OCI-LY7 (cell line): ENCODE measurements at regions not wholly inside any gene's neighbourhood (a gene's known extent, or its start where the extent isn't known, plus 50 kb on each side); places are given as distances from the start of the nearest gene placed in this dataset.

Source experiments
- BruUV-seq: library from RNA; stranded (reverse); fragments of 400-500 nt; replicated peaks from 2 replicates; lab custom pipeline; 2021; lab: Mats Ljungman, UMichigan
- CTCF ChIA-PET: fragments of 300-600 bp; sonication (Branson Sonifier 250); formaldehyde crosslinking; loops from one replicate; lab custom pipeline; 2022; ENCODE audit warnings: antibody characterized with exemption; ENCODE audit not compliant: unreplicated experiment; lab: Charles Lee
- POLR2A ChIA-PET: fragments of 300-600 bp; sonication (Branson Sonifier 250); formaldehyde crosslinking; loops from one replicate; lab custom pipeline; 2022; ENCODE audit warnings: antibody characterized with exemption; lab: Charles Lee
- DNase-seq: peaks from one replicate; pipeline ENCODE4 v3.0.0-alpha.2; 2015; ENCODE audit warnings: low spot score
- H2AFZ ChIP-seq: fragments of 200-600 bp; sonication (generic), shearing (Covaris generic); 2 replicates; pipeline ENCODE4 v1.6.1; 2014; ENCODE audit warnings: mild to moderate bottlenecking, antibody characterized with exemption, low read length, moderate library complexity
- H3K27ac ChIP-seq: fragments of 200-600 bp; sonication (generic); 2 replicates; pipeline ENCODE4 v1.5.1; 2014; ENCODE audit warnings: mixed run types, low read depth, mild to moderate bottlenecking, moderate library complexity, low read length, inconsistent platforms; ENCODE audit not compliant: poor library complexity, severe bottlenecking
- H3K36me3 ChIP-seq: fragments of 200-600 bp; sonication (generic); 2 replicates; pipeline ENCODE4 v1.6.1; 2014; ENCODE audit warnings: mild to moderate bottlenecking, antibody characterized with exemption, low read length, moderate library complexity, mixed read lengths; ENCODE audit not compliant: insufficient read depth
- H3K4me1 ChIP-seq: fragments of 200-600 bp; sonication (generic); 2 replicates; pipeline ENCODE4 v1.5.1; 2014; ENCODE audit warnings: mild to moderate bottlenecking, low read length; ENCODE audit not compliant: insufficient read depth, poor library complexity, severe bottlenecking
- H3K4me2 ChIP-seq: fragments of 200-600 bp; sonication (generic); 2 replicates; pipeline ENCODE4 v1.6.1; 2014; ENCODE audit warnings: mild to moderate bottlenecking, low read length
- H3K4me3 ChIP-seq: fragments of 200-600 bp; sonication (generic); 2 replicates; pipeline ENCODE4 v1.5.1; 2014; ENCODE audit warnings: mild to moderate bottlenecking, low read depth, low read length; ENCODE audit not compliant: poor library complexity, severe bottlenecking
- H3K79me2 ChIP-seq: fragments of 200-600 bp; sonication (generic); 2 replicates; pipeline ENCODE4 v1.6.1; 2016; ENCODE audit warnings: low read depth, mild to moderate bottlenecking, low read length, moderate library complexity, mixed read lengths; ENCODE audit not compliant: insufficient read depth
- H3K9me2 ChIP-seq: fragments of 200-600 bp; sonication (generic); 2 replicates; pipeline ENCODE4 v1.6.1; 2016; ENCODE audit warnings: mild to moderate bottlenecking, low read length, mixed read lengths; ENCODE audit not compliant: insufficient read depth
- H3K9me3 ChIP-seq: fragments of 200-600 bp; sonication (generic); 2 replicates; pipeline ENCODE4 v1.6.1; 2014; ENCODE audit warnings: mild to moderate bottlenecking, mixed run types, low read length, mixed read lengths
- H4K20me1 ChIP-seq: fragments of 200-600 bp; sonication (generic); 2 replicates; pipeline ENCODE4 v1.6.1; 2014; ENCODE audit warnings: mild to moderate bottlenecking, antibody characterized with exemption, low read length, moderate library complexity, mixed read lengths; ENCODE audit not compliant: insufficient read depth
- EZH2phosphoT487 ChIP-seq: fragments of 200-600 bp; sonication (generic); IDR thresholded peaks from 2 replicates; pipeline ENCODE4 v1.6.1; 2018; ENCODE audit warnings: low read depth, borderline replicate concordance, mild to moderate bottlenecking, mixed run types, antibody characterized with exemption, low read length, moderate library complexity, mixed read lengths
- intact Hi-C: fragments of 100-400 bp; cut with micrococcal nuclease; formaldehyde crosslinking; loops from one replicate; pipeline ENCODE4 v1.10.0; 2022; ENCODE audit not compliant: unreplicated experiment
- TF ChIP-seq, protein P1 (sequence below): fragments of 200-600 bp; sonication (generic); conservative IDR thresholded peaks from 2 replicates; pipeline ENCODE4 v1.5.1; 2014; ENCODE audit warnings: mild to moderate bottlenecking, antibody characterized with exemption, low read length, moderate library complexity, mixed read lengths

DNA sequence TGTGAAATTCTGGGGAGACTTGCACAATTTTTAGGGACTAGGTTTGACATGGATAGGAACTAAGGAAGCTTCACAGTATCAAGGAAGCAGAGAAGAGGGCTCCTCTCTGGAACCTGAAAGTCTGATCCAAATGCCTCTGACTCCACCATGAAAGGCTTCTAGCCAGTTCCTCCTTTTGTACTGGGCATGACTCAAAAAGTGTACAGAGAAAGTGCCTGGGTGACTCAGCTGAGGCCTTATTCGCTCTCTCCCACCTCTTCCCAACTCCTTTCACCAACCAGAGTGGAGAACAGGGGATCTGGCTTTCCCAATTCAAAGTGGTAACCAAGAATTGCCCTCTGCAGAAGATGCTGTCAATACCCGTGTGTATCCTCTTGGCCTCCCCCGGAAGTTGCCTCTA lies 342.9 kb upstream of the PROK2 start:
- H3K9me2 ChIP-seq = no peaks in the 10 kb centered on the region
- POLR2A ChIA-PET = interaction anchor here (1.1 to 4.0 kb wide), 2 partner anchors 9 to 26 kb away, joined by 4 to 10 read pairs; no protein-coding TSS in a partner anchor
- no peak for DNase-seq
- no peak overlapping the region for H2AFZ ChIP-seq
- H3K9me3 ChIP-seq = no peaks in the 10 kb centered on the region
- no peak overlapping the region for H3K4me2 ChIP-seq
- BruUV-seq = no TSS peak
- intact Hi-C loops = no loop called here
- H3K27ac ChIP-seq = no peak overlapping the region
- no peak for TF ChIP-seq EZH2phosphoT487
- TF ChIP-seq, protein P1, sequence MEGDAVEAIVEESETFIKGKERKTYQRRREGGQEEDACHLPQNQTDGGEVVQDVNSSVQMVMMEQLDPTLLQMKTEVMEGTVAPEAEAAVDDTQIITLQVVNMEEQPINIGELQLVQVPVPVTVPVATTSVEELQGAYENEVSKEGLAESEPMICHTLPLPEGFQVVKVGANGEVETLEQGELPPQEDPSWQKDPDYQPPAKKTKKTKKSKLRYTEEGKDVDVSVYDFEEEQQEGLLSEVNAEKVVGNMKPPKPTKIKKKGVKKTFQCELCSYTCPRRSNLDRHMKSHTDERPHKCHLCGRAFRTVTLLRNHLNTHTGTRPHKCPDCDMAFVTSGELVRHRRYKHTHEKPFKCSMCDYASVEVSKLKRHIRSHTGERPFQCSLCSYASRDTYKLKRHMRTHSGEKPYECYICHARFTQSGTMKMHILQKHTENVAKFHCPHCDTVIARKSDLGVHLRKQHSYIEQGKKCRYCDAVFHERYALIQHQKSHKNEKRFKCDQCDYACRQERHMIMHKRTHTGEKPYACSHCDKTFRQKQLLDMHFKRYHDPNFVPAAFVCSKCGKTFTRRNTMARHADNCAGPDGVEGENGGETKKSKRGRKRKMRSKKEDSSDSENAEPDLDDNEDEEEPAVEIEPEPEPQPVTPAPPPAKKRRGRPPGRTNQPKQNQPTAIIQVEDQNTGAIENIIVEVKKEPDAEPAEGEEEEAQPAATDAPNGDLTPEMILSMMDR = no peak
- no peaks in the 10 kb centered on the region for H3K79me2 ChIP-seq
- no peak overlapping the region for H3K4me3 ChIP-seq
- peaks cover 5% of the 10 kb centered on the region for H3K4me1 ChIP-seq
- no peaks in the 10 kb centered on the region for H3K36me3 ChIP-seq
- H4K20me1 ChIP-seq = no peaks in the 10 kb centered on the region
- CTCF ChIA-PET = no interaction called here

DNA sequence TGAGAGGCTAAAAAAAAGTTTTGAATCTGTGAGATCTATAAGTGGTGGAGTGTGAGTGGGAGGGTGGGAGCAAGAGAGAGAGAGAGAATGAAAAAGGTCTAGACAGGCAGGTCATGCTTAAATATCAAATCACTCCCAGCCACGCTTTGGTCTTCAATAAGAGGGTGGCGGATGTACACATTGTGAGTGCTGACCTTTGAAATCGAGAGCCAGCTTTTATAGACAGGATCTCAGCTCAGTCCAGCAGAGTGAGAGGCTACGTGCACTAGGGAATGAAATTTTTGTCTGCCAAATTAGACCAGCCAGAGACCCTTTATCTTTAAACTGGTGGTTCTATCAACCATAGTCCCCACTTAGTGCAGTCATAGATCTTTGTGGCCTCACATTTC lies 342.3 kb upstream of the PROK2 start:
- Histone ChIP-seq H3K4me2 (no peak overlapping the region), H3K4me3 (no peak overlapping the region), H3K4me1 (peaks cover 5% of the 10 kb centered on the region), H3K79me2 (no peaks in the 10 kb centered on the region), H3K27ac (no peak overlapping the region), H2AFZ (no peak overlapping the region), H3K36me3 (no peaks in the 10 kb centered on the region), H4K20me1 (no peaks in the 10 kb centered on the region), H3K9me2 (no peaks in the 10 kb centered on the region), H3K9me3 (no peaks in the 10 kb centered on the region)
- POLR2A ChIA-PET = interaction anchor here (1.1 to 4.0 kb wide), 2 partner anchors 9 to 26 kb away, joined by 4 to 10 read pairs; no protein-coding TSS in a partner anchor
- no TSS peak for BruUV-seq
- CTCF ChIA-PET = no interaction called here
- TF ChIP-seq EZH2phosphoT487 = no peak
- TF ChIP-seq, protein P1 = no peak
- intact Hi-C loops = no loop called here
- no peak for DNase-seq

DNA sequence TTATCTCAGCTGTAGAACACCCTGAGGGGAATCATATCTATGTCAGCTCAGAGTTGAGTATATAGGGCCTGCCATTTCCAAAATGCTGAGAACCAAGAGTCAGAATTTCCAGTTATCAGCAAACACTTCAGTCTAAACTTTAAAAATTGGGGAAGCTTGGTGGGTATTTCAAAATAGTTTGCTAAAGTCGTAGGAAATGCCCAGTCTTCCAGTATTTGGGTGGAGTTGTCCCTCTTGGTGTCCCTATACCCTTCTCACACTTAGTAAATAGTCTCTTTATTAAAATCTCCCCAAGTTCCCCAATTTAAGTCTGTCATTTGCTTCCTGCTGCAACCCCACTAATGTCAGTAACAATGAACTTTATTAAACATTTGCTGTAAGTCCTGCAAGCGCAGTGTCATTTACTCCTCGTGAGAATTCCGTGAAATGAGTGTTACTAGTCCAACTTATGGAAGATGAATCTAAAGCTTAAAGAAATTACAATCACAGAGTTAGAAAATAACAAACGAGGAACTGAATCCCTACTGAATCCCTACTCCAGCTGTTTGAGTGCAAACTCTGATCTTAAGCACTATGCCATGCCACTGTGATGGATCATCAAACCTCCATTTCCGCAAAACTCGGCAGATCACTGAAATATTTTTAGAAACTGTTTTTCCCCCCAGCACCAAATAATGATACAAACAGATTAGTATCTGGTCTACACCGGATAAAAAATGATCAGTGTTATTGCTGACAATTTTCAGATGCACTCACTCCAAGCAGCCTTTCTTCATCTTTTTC lies 341.7 kb upstream of the PROK2 start:
- H3K79me2 ChIP-seq = no peaks in the 10 kb centered on the region
- no peak for DNase-seq
- H3K4me1 ChIP-seq = peaks cover 5% of the 10 kb centered on the region
- POLR2A ChIA-PET = interaction anchor here (0.6 to 4.0 kb wide), 5 partner anchors 8 to 251 kb away, joined by 3 to 10 read pairs (median 3); no protein-coding TSS in a partner anchor
- H2AFZ ChIP-seq = no peak overlapping the region
- no peaks in the 10 kb centered on the region for H3K9me2 ChIP-seq
- CTCF ChIA-PET = no interaction called here
- no peaks in the 10 kb centered on the region for H4K20me1 ChIP-seq
- TF ChIP-seq, protein P1 = no peak
- no peak for TF ChIP-seq EZH2phosphoT487
- no peaks in the 10 kb centered on the region for H3K9me3 ChIP-seq
- H3K4me2 ChIP-seq = no peak overlapping the region
- no peak overlapping the region for H3K4me3 ChIP-seq
- no TSS peak for BruUV-seq
- H3K36me3 ChIP-seq = no peaks in the 10 kb centered on the region
- intact Hi-C loops = no loop called here
- H3K27ac ChIP-seq = no peak overlapping the region
